ENCODE measurements at regions not wholly inside any gene's neighbourhood (a gene's known extent, or its start where the extent isn't known, plus 50 kb on each side); places are given as distances from the start of the nearest gene placed in this dataset.

DNA sequence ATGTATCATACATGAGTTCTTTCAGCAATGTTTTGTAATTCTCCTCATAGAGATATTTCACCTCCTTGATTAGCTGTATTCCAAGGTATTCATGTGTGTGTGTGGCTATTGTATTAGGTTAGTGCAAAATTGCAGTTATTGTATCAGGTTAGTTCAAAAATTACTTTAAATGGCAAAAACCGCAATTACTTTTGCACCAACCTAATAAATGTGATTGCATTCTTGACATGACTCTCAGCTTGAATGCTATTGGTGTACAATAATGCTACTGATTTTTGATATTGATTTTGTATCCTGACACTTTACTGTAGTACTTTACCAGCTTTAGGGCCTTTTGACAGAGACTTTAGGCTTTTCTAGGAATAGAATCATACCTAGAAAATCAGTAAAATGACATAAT, 297.4 kb downstream of the ZWINT start:
- H3K4me3 Mint-ChIP-seq, result no peak overlapping the region
- TF ChIP-seq, protein P1, sequence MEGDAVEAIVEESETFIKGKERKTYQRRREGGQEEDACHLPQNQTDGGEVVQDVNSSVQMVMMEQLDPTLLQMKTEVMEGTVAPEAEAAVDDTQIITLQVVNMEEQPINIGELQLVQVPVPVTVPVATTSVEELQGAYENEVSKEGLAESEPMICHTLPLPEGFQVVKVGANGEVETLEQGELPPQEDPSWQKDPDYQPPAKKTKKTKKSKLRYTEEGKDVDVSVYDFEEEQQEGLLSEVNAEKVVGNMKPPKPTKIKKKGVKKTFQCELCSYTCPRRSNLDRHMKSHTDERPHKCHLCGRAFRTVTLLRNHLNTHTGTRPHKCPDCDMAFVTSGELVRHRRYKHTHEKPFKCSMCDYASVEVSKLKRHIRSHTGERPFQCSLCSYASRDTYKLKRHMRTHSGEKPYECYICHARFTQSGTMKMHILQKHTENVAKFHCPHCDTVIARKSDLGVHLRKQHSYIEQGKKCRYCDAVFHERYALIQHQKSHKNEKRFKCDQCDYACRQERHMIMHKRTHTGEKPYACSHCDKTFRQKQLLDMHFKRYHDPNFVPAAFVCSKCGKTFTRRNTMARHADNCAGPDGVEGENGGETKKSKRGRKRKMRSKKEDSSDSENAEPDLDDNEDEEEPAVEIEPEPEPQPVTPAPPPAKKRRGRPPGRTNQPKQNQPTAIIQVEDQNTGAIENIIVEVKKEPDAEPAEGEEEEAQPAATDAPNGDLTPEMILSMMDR (IDR thresholded peaks at IDR 0.05; ENCODE audit: unreplicated experiment in 3 of 3), result no peak
- no peaks in the 10 kb centered on the region for H3K36me3 Mint-ChIP-seq (ENCODE audit: low read depth)
- H3K9me3 Mint-ChIP-seq, result peaks cover 4% of the 10 kb centered on the region
- H3K27me3 Mint-ChIP-seq (ENCODE audit: low read depth), result no peaks in the 10 kb centered on the region
- no peak overlapping the region for H3K27ac Mint-ChIP-seq
- no peaks in the 10 kb centered on the region for H3K4me1 Mint-ChIP-seq

DNA sequence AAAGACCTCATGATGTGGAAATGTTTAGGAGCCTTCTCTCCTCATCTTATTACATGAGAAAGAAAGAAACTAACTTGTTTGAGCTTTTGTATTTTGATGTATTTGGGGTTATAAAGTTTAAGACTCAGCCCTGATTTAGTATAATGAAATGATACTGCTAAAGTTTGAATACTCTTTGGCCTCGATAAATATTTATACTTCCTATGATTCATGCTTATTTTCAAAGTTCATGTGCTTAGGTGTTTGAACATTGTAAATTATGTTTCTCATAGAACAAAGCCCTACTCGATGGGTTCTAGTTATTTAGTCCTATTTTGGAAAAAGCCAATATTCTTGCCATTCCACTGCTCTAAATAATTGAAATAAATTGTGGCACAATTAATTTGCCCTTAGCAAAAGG, 303.2 kb downstream of the ZWINT start:
- Mint-ChIP-seq H3K36me3 (ENCODE audit: low read depth) (no peaks in the 10 kb centered on the region), H3K27me3 (ENCODE audit: low read depth) (no peaks in the 10 kb centered on the region), H3K27ac (no peak overlapping the region), H3K9me3 (no peaks in the 10 kb centered on the region), H3K4me1 (no peaks in the 10 kb centered on the region), H3K4me3 (no peak overlapping the region)
- TF ChIP-seq, protein P1 (IDR thresholded peaks at IDR 0.05; ENCODE audit: unreplicated experiment in 3 of 3), result no peak

DNA sequence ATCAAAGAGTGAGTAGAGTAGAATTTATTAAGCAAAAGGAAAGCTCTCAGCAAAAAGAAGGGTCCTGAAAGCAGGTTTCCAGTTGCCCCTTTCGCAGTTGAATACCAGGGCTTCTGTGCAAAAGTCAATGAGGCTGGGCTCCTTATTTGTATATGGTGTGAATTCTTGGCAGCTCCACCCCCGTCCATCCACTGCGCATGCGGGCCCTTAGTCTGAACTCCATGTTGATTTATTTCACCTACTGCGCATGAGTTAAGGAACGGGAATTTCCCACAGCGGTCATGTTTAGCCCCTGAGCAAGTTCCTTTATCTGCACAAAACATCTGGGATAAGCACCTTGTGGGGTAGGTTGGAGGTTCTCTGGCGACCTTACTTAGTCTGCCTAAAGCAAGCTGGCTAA, 325.6 kb downstream of the ZWINT start:
- Mint-ChIP-seq H3K9me3 (no peaks in the 10 kb centered on the region), H3K4me3 (no peak overlapping the region), H3K27ac (no peak overlapping the region), H3K27me3 (ENCODE audit: low read depth) (no peaks in the 10 kb centered on the region), H3K36me3 (ENCODE audit: low read depth) (no peaks in the 10 kb centered on the region), H3K4me1 (no peaks in the 10 kb centered on the region)
- TF ChIP-seq, protein P1 (IDR thresholded peaks at IDR 0.05; ENCODE audit: unreplicated experiment in 3 of 3), result no peak

DNA sequence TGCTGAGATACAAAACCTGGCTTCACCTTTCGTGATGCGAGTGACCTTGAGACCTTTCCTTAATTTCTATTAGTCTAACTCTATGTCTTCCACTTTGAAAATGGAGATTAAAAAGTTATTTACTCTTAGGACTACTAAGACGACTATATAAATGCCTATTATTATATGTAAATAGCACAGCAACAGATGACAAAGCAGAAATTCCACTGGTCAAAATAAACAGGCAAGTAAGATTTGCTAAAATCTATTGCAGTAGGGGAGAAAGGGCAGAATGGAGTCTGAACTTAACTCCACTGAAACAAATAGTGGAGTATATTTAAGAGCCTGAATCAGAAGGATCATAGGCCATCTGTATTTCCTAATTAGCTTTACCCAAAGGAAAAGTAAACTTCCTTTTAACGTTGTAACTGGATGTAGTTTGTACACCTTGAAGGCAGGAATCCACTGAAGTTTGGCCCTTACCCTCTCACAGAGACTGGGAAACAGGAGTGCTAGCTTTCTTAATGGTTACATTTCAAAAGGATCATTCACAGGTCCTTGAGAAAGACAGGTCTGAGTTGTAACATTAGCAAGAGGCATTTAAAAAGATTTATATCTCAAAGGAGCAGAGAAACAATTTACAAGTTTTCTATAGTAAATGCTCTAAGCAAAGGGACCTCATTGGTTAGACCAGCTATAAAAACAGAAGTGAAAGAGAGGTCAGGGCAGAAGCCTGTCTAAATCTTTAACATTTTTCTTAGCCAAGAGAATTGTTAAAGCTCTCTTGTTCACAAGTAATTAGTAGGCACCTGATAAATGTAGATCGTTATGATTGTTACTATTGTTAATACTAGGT, 332.5 kb downstream of the ZWINT start:
- no peaks in the 10 kb centered on the region for H3K4me1 Mint-ChIP-seq
- H3K36me3 Mint-ChIP-seq (ENCODE audit: low read depth), result no peaks in the 10 kb centered on the region
- H3K27me3 Mint-ChIP-seq (ENCODE audit: low read depth), result no peaks in the 10 kb centered on the region
- H3K4me3 Mint-ChIP-seq, result no peak overlapping the region
- no peaks in the 10 kb centered on the region for H3K9me3 Mint-ChIP-seq
- no peak overlapping the region for H3K27ac Mint-ChIP-seq
- TF ChIP-seq, protein P1 (IDR thresholded peaks at IDR 0.05; ENCODE audit: unreplicated experiment in 3 of 3), result no peak

DNA sequence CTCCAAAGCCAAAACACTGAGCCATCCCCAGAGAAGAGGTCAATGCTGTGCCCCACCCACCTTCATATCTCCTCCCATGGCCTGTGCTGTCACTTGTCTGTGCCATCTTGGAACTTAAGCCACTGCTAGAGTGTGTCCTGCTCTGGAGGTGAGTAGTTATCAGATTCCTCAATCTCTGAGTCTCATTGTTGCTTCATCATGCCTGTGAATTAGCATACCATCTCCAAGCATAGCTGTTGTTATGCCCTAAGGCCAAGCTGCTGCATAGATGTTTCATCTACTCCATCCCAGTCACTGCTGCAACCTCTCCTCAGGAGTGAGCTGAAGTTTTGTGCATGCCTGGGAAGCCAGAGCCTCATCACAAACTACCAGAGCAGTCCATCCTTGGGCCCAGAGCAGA, 349.0 kb downstream of the ZWINT start:
- H3K36me3 Mint-ChIP-seq (ENCODE audit: low read depth), result no peaks in the 10 kb centered on the region
- no peak overlapping the region for H3K27ac Mint-ChIP-seq
- no peaks in the 10 kb centered on the region for H3K4me1 Mint-ChIP-seq
- no peaks in the 10 kb centered on the region for H3K9me3 Mint-ChIP-seq
- H3K27me3 Mint-ChIP-seq (ENCODE audit: low read depth), result no peaks in the 10 kb centered on the region
- TF ChIP-seq, protein P1 (IDR thresholded peaks at IDR 0.05; ENCODE audit: unreplicated experiment in 3 of 3), result no peak
- H3K4me3 Mint-ChIP-seq, result no peak overlapping the region

DNA sequence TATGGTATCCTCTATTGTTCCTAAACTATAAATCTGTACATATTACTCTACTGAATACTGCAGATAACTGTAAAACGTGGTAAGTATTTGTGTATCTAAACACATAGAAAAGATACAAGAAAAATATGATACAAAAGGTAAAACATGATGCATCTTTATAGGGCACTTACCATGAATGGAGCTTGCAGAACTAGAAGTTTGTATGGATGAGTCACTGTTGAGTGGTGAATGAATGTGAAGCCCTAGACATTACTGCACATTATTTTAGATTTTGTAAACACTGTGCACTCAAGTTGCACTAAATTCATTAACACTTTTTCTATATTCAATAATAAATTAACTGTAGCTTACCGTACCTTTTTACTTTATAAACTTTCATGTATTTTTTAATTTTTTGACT, 357.5 kb downstream of the ZWINT start:
- H3K36me3 Mint-ChIP-seq (ENCODE audit: low read depth), result no peaks in the 10 kb centered on the region
- TF ChIP-seq, protein P1 (IDR thresholded peaks at IDR 0.05; ENCODE audit: unreplicated experiment in 3 of 3), result no peak
- H3K27me3 Mint-ChIP-seq (ENCODE audit: low read depth), result no peaks in the 10 kb centered on the region
- H3K4me1 Mint-ChIP-seq, result no peaks in the 10 kb centered on the region
- no peaks in the 10 kb centered on the region for H3K9me3 Mint-ChIP-seq
- no peak overlapping the region for H3K4me3 Mint-ChIP-seq
- no peak overlapping the region for H3K27ac Mint-ChIP-seq

Data from nephron (organoid).